MM.1S (cell line): ENCODE measurements at regions not wholly inside any gene's neighbourhood (a gene's known extent, or its start where the extent isn't known, plus 50 kb on each side); places are given as distances from the start of the nearest gene placed in this dataset.

Experiments
- DNase-seq: peaks from one replicate; pipeline ENCODE4 v3.0.0-alpha.2; 2015
- H2AFZ ChIP-seq: fragments of 300-600 bp; sonication (generic); 2 replicates; pipeline ENCODE4 v1.6.0; 2016; ENCODE audit warnings: antibody characterized with exemption, low read length
- H3F3A ChIP-seq: fragments of 300-600 bp; sonication (generic); 2 replicates; pipeline ENCODE4 v1.6.1; 2016; ENCODE audit warnings: mild to moderate bottlenecking, antibody characterized with exemption, low read length, moderate library complexity, mixed read lengths; ENCODE audit not compliant: insufficient read depth
- H3K27ac ChIP-seq: fragments of 300-600 bp; sonication (generic); 2 replicates; pipeline ENCODE4 v1.5.1; 2016; ENCODE audit warnings: mild to moderate bottlenecking, low read length
- H3K27me3 ChIP-seq: fragments of 300-600 bp; sonication (generic); replicated peaks from 2 replicates; pipeline ENCODE4 v1.6.0; 2016; ENCODE audit warnings: low read length; ENCODE audit not compliant: insufficient read depth
- H3K36me3 ChIP-seq: fragments of 300-600 bp; sonication (generic); replicated peaks from 2 replicates; pipeline ENCODE4 v1.6.1; 2016; ENCODE audit warnings: mild to moderate bottlenecking, low read length, mixed read lengths; ENCODE audit not compliant: insufficient read depth
- H3K4me1 ChIP-seq: fragments of 300-600 bp; sonication (generic); 2 replicates; pipeline ENCODE4 v1.6.1; 2016; ENCODE audit warnings: low read length, mixed read lengths
- H3K4me2 ChIP-seq: fragments of 300-600 bp; sonication (generic); 2 replicates; pipeline ENCODE4 v1.6.0; 2016; ENCODE audit warnings: low read depth, low read length
- H3K4me3 ChIP-seq: fragments of 300-600 bp; sonication (generic); 2 replicates; pipeline ENCODE4 v1.5.1; 2016; ENCODE audit warnings: low read length, mixed read lengths
- H3K79me2 ChIP-seq: fragments of 300-600 bp; sonication (generic); 2 replicates; pipeline ENCODE4 v1.6.1; 2016; ENCODE audit warnings: mixed run types, low read length, mixed read lengths
- H3K9ac ChIP-seq: fragments of 300-600 bp; sonication (generic); 2 replicates; pipeline ENCODE4 v1.6.1; 2016; ENCODE audit warnings: low read length, mixed read lengths
- H3K9me2 ChIP-seq: fragments of 300-600 bp; sonication (generic); replicated peaks from 2 replicates; pipeline ENCODE4 v1.6.1; 2016; ENCODE audit warnings: mild to moderate bottlenecking, low read length, mixed read lengths; ENCODE audit not compliant: insufficient read depth
- H3K9me3 ChIP-seq: fragments of 300-600 bp; sonication (generic); replicated peaks from 2 replicates; pipeline ENCODE4 v1.6.1; 2016; ENCODE audit warnings: mild to moderate bottlenecking, low read length, mixed read lengths; ENCODE audit not compliant: insufficient read depth
- H4K20me1 ChIP-seq: fragments of 300-600 bp; sonication (generic); 2 replicates; pipeline ENCODE4 v1.6.1; 2016; ENCODE audit warnings: mild to moderate bottlenecking, low read length, moderate library complexity, mixed read lengths; ENCODE audit not compliant: insufficient read depth
- EZH2 ChIP-seq: fragments of 300-600 bp; sonication (generic); optimal IDR thresholded peaks from 2 replicates; pipeline ENCODE3; 2017; ENCODE audit warnings: low read depth, mild to moderate bottlenecking, antibody characterized with exemption, low read length, mixed read lengths
- EZH2phosphoT487 ChIP-seq: fragments of 300-600 bp; sonication (generic); IDR thresholded peaks from 2 replicates; pipeline ENCODE4 v1.6.1; 2018; ENCODE audit warnings: antibody characterized with exemption, low read length
- TF ChIP-seq, protein P1 (sequence below): fragments of 300-600 bp; sonication (generic); IDR thresholded peaks from 2 replicates; pipeline ENCODE4 v1.5.1; 2016; ENCODE audit warnings: antibody characterized with exemption, low read length, mixed read lengths

DNA sequence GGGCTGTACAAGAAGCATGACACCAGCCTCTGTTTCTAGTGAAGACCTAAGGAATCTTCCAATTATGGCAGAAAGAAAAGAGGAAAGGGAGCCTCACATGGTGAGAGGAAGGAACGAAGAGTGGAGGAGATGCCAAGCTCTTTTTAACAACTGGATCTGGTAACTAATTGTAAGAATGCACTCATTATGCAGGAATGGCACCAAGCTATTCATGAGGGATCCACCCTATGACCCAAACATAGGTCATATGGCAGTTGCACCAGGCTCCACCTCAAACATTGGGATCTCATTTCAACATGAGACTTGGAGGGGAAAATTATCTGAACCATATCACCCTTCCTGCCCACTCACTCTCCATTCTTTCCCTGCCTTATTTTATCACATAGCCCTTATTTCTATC, 496.0 kb upstream of the SPTLC3 start:
- H2AFZ ChIP-seq, result no peak overlapping the region
- no peaks in the 10 kb centered on the region for H4K20me1 ChIP-seq
- no peaks in the 10 kb centered on the region for H3K79me2 ChIP-seq
- H3F3A ChIP-seq, result no peaks in the 10 kb centered on the region
- no peak for TF ChIP-seq EZH2phosphoT487
- TF ChIP-seq EZH2, result no peak
- TF ChIP-seq, protein P1, sequence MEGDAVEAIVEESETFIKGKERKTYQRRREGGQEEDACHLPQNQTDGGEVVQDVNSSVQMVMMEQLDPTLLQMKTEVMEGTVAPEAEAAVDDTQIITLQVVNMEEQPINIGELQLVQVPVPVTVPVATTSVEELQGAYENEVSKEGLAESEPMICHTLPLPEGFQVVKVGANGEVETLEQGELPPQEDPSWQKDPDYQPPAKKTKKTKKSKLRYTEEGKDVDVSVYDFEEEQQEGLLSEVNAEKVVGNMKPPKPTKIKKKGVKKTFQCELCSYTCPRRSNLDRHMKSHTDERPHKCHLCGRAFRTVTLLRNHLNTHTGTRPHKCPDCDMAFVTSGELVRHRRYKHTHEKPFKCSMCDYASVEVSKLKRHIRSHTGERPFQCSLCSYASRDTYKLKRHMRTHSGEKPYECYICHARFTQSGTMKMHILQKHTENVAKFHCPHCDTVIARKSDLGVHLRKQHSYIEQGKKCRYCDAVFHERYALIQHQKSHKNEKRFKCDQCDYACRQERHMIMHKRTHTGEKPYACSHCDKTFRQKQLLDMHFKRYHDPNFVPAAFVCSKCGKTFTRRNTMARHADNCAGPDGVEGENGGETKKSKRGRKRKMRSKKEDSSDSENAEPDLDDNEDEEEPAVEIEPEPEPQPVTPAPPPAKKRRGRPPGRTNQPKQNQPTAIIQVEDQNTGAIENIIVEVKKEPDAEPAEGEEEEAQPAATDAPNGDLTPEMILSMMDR, result no peak
- H3K27me3 ChIP-seq, result no peaks in the 10 kb centered on the region
- no peak overlapping the region for H3K4me3 ChIP-seq
- H3K27ac ChIP-seq, result no peak overlapping the region
- H3K36me3 ChIP-seq, result no peaks in the 10 kb centered on the region
- H3K4me1 ChIP-seq, result no peaks in the 10 kb centered on the region
- H3K9me2 ChIP-seq, result no peaks in the 10 kb centered on the region
- no peak for DNase-seq
- no peaks in the 10 kb centered on the region for H3K9me3 ChIP-seq
- no peak overlapping the region for H3K4me2 ChIP-seq
- H3K9ac ChIP-seq, result no peak overlapping the region

DNA sequence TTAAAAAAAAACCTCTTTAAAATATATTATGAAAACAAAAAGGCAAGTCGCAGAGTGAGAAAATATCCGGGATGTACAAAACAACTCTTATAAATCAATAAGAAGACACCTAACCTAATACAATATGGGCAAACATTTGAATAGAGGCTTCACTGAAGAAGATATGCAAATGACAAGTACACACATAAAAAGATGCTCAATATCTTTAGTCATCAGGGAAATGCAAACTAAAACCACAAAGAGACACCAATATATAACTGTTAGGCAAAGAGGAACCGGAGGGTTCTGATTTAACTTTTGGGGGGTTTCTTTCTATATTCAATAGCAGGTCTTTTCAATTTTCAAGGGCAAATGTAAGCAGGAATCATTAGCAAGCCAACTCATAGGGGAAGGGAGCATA, 480.7 kb upstream of the SPTLC3 start:
- H3K4me2 ChIP-seq, result no peak overlapping the region
- H3K4me3 ChIP-seq, result no peak overlapping the region
- no peak overlapping the region for H3K27ac ChIP-seq
- TF ChIP-seq EZH2phosphoT487 (no peak), EZH2 (no peak)
- TF ChIP-seq, protein P1, result no peak
- no peaks in the 10 kb centered on the region for H3K4me1 ChIP-seq
- no peaks in the 10 kb centered on the region for H3K27me3 ChIP-seq
- H4K20me1 ChIP-seq, result no peaks in the 10 kb centered on the region
- no peaks in the 10 kb centered on the region for H3K9me3 ChIP-seq
- H3K79me2 ChIP-seq, result no peaks in the 10 kb centered on the region
- no peaks in the 10 kb centered on the region for H3K9me2 ChIP-seq
- H3F3A ChIP-seq, result no peaks in the 10 kb centered on the region
- no peak overlapping the region for H2AFZ ChIP-seq
- no peak overlapping the region for H3K9ac ChIP-seq
- DNase-seq, result no peak
- H3K36me3 ChIP-seq, result no peaks in the 10 kb centered on the region

DNA sequence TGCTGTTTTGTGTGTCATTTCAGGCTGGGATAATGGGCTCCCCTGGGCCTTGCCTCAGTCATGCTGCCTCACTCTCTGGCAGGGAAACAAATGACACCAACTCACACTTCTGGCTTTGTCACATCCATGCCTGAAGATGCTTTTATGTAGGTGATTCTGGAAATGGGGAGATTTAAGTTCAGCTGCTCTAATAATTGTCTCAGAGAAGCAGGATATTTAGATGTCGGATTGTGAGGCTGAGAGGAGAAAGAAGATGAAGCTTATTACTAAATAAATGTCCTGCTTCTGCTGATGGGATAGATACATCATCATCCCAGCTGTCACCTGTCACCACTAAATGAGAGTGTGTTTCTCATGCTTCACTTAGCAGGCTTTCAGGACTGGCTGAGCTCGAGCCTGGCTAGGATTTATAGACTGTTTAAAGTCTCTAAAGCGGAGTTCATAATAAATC, 480.2 kb upstream of the SPTLC3 start:
- no peak overlapping the region for H2AFZ ChIP-seq
- H3K9me2 ChIP-seq, result no peaks in the 10 kb centered on the region
- no peaks in the 10 kb centered on the region for H3K4me1 ChIP-seq
- no peak overlapping the region for H3K4me2 ChIP-seq
- no peaks in the 10 kb centered on the region for H4K20me1 ChIP-seq
- no peaks in the 10 kb centered on the region for H3F3A ChIP-seq
- DNase-seq, result no peak
- no peaks in the 10 kb centered on the region for H3K79me2 ChIP-seq
- TF ChIP-seq EZH2 (no peak), EZH2phosphoT487 (no peak)
- TF ChIP-seq, protein P1, result no peak
- no peak overlapping the region for H3K4me3 ChIP-seq
- no peak overlapping the region for H3K9ac ChIP-seq
- no peaks in the 10 kb centered on the region for H3K36me3 ChIP-seq
- no peak overlapping the region for H3K27ac ChIP-seq
- H3K9me3 ChIP-seq, result no peaks in the 10 kb centered on the region
- H3K27me3 ChIP-seq, result no peaks in the 10 kb centered on the region

DNA sequence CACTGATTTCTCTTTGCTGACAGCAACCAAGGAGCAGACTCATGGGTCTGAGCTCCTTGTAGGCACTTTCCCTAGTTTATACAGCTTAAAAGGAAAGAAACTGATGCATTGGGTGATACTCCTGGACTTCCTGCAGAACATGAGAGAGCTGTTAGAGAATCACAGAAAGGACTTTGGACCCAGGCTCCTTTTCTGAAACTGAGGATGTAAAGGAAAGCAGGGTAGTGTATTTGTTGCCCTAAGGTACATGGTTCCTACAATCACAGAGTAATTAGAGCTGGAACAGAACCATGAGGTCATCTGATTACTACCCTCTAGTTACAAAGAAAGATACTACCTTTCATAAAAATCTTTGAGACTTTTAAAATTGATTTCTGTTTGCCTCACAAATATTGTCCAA, 477.1 kb upstream of the SPTLC3 start:
- Histone ChIP-seq H3K27me3 (no peaks in the 10 kb centered on the region), H3K4me3 (no peak overlapping the region), H3K27ac (no peak overlapping the region), H3K36me3 (no peaks in the 10 kb centered on the region), H3K9me2 (no peaks in the 10 kb centered on the region), H3K9me3 (no peaks in the 10 kb centered on the region), H3K79me2 (no peaks in the 10 kb centered on the region), H3F3A (no peaks in the 10 kb centered on the region), H3K9ac (no peak overlapping the region), H2AFZ (no peak overlapping the region), H3K4me1 (no peaks in the 10 kb centered on the region), H4K20me1 (no peaks in the 10 kb centered on the region), H3K4me2 (no peak overlapping the region)
- TF ChIP-seq EZH2phosphoT487 (no peak), EZH2 (no peak)
- TF ChIP-seq, protein P1, result no peak
- DNase-seq, result no peak
